Activated CD8-positive, alpha-beta memory T cell treated with anti-CD3 and anti-CD28 coated beads for 24 hours (primary cell): ENCODE measurements at regions not wholly inside any gene's neighbourhood (a gene's known extent, or its start where the extent isn't known, plus 50 kb on each side); places are given as distances from the start of the nearest gene placed in this dataset.

ENCODE experiments used
- DNase-seq: peaks from one replicate; pipeline ENCODE4 v3.0.0-alpha.2; 2020

- DNase-seq: no peak
These were observed 94.0 kb upstream of the GLS start for GRCh38 chr2:190786404-190787166.

GRCh38 chr2:190787743-190788235, 92.8 kb upstream of the GLS start:
- no peak for DNase-seq

- DNase-seq: no peak
These were observed 91.3 kb upstream of the GLS start for GRCh38 chr2:190789074-190790004.

GRCh38 chr2:190791347-190791975, 89.2 kb upstream of the GLS start:
- peak; percentile 66 for DNase-seq

GRCh38 chr2:190791976-190792575, 88.5 kb upstream of the GLS start:
- no peak for DNase-seq

GRCh38 chr2:190792956-190793888, 87.4 kb upstream of the GLS start:
- DNase-seq: no peak

- no peak for DNase-seq
These were observed 86.2 kb upstream of the GLS start for GRCh38 chr2:190794377-190794776.

- DNase-seq: no peak
These were observed 85.8 kb upstream of the GLS start for GRCh38 chr2:190794790-190795189.

GRCh38 chr2:190795686-190796085, 84.9 kb upstream of the GLS start:
- no peak for DNase-seq

GRCh38 chr2:190799999-190800398, 80.6 kb upstream of the GLS start:
- DNase-seq: no peak

- DNase-seq: no peak
These were observed 80.1 kb upstream of the GLS start for GRCh38 chr2:190800528-190800927.

GRCh38 chr2:190802129-190802528, 78.5 kb upstream of the GLS start:
- DNase-seq: no peak

- no peak for DNase-seq
These were observed 77.9 kb upstream of the GLS start for GRCh38 chr2:190802626-190803209.

GRCh38 chr2:190804182-190804795, 76.3 kb upstream of the GLS start:
- no peak for DNase-seq

GRCh38 chr2:190805126-190805525, 75.5 kb upstream of the GLS start:
- no peak for DNase-seq

- DNase-seq: no peak
These were observed 74.8 kb upstream of the GLS start for GRCh38 chr2:190805843-190806242.

- no peak for DNase-seq
These were observed 72.7 kb upstream of the GLS start for GRCh38 chr2:190807886-190808285.

- no peak for DNase-seq
These were observed 71.4 kb upstream of the GLS start for GRCh38 chr2:190809139-190809764.

GRCh38 chr2:190809876-190810525, 70.6 kb upstream of the GLS start:
- DNase-seq: no peak
